Liver (tissue), 8 donors: ENCODE measurements at regions not wholly inside any gene's neighbourhood (a gene's known extent, or its start where the extent isn't known, plus 50 kb on each side); places are given as distances from the start of the nearest gene placed in this dataset.

Experiments used
- DNase-seq: peaks from one replicate; pipeline ENCODE4 v3.0.0-alpha.2; 2017; ENCODE audit warnings: low spot score
- H3K27ac ChIP-seq, 2 donors: one replicate each; pipeline ENCODE4 v1.7.0; 2013; ENCODE audit warnings: inconsistent platforms in 2 of 2, low read length in 2 of 2, control low read depth in 1 of 2, low read depth in 1 of 2, mild to moderate bottlenecking in 1 of 2
- H3K27me3 ChIP-seq, 4 donors: one replicate each; pipeline versions ENCODE4 v1.6.1 to v1.7.0; 2013; ENCODE audit warnings: low read length in 3 of 4, inconsistent platforms in 1 of 4, mild to moderate bottlenecking in 1 of 4, moderate library complexity in 1 of 4; ENCODE audit not compliant: control insufficient read depth in 4 of 4, insufficient read depth in 4 of 4
- H3K36me3 ChIP-seq, 4 donors: one replicate each; pipeline versions ENCODE4 v1.6.1 to v1.7.0; 2013; ENCODE audit warnings: low read length in 3 of 4, mild to moderate bottlenecking in 3 of 4, low read depth in 1 of 4, moderate library complexity in 1 of 4; ENCODE audit not compliant: control insufficient read depth in 4 of 4, insufficient read depth in 3 of 4
- H3K4me1 ChIP-seq, 4 donors: one replicate each; pipeline versions ENCODE4 v1.6.1 to v1.7.0; 2013; ENCODE audit warnings: low read length in 3 of 4, mild to moderate bottlenecking in 3 of 4, moderate library complexity in 1 of 4; ENCODE audit not compliant: control insufficient read depth in 4 of 4, insufficient read depth in 4 of 4
- H3K4me3 ChIP-seq, 3 donors: one replicate each; pipeline versions ENCODE4 v1.6.1 to v1.7.0; 2013; ENCODE audit warnings: low read length in 3 of 3, control low read depth in 1 of 3, low read depth in 1 of 3, mild to moderate bottlenecking in 1 of 3
- H3K9ac ChIP-seq, 2 donors: one replicate each; pipeline ENCODE4 v1.7.0; 2013; ENCODE audit warnings: low read length in 2 of 2, mild to moderate bottlenecking in 2 of 2, moderate library complexity in 2 of 2, control low read depth in 1 of 2, low read depth in 1 of 2
- H3K9me3 ChIP-seq, 4 donors: one replicate each; pipeline versions ENCODE4 v1.6.1 to v1.7.0; 2013; ENCODE audit warnings: low read length in 3 of 4; ENCODE audit not compliant: control insufficient read depth in 4 of 4
- ATF3 ChIP-seq: IDR thresholded peaks from 2 replicates; pipeline ENCODE4 v1.6.1; 2016; ENCODE audit warnings: antibody characterized with exemption
- CTCF ChIP-seq: fragments of 150-350 bp; IDR thresholded peaks from 2 replicates; pipeline ENCODE4 v1.5.1; 2017; ENCODE audit warnings: improper control_type of control experiment, low read depth, low read length; ENCODE audit not compliant: missing input control
- FOXA1 ChIP-seq: IDR thresholded peaks from 2 replicates; pipeline ENCODE4 v1.6.1; 2016; ENCODE audit warnings: antibody characterized with exemption
- GABPA ChIP-seq, 2 donors: IDR thresholded peaks in 1 of 2; conservative IDR thresholded peaks in 1 of 2; 2 replicates each; pipeline ENCODE4 v1.6.1; 2016; ENCODE audit warnings: antibody characterized with exemption in 2 of 2, mild to moderate bottlenecking in 1 of 2, moderate library complexity in 1 of 2
- HNF4A ChIP-seq, 2 donors: conservative IDR thresholded peaks; 2 replicates each; pipeline ENCODE4 v1.6.1; 2016; ENCODE audit warnings: antibody characterized with exemption in 2 of 2, mild to moderate bottlenecking in 2 of 2
- HNF4G ChIP-seq: IDR thresholded peaks from 2 replicates; pipeline ENCODE4 v1.6.1; 2016; ENCODE audit warnings: antibody characterized with exemption
- MAX ChIP-seq: IDR thresholded peaks from 2 replicates; pipeline ENCODE4 v1.6.1; 2016; ENCODE audit warnings: antibody characterized with exemption
- RAD21 ChIP-seq, 2 donors: IDR thresholded peaks; 2 replicates each; pipeline ENCODE4 v1.6.1; 2016; ENCODE audit warnings: antibody characterized with exemption in 2 of 2, mild to moderate bottlenecking in 2 of 2
- RXRA ChIP-seq, 2 donors: IDR thresholded peaks; 2 replicates each; pipeline ENCODE4 v1.6.1; 2017 to 2018; ENCODE audit warnings: antibody characterized with exemption in 2 of 2, mild to moderate bottlenecking in 1 of 2
- SP1 ChIP-seq: IDR thresholded peaks from 2 replicates; pipeline ENCODE4 v1.6.1; 2018; ENCODE audit warnings: antibody characterized with exemption, mild to moderate bottlenecking
- TAF1 ChIP-seq: conservative IDR thresholded peaks from 2 replicates; pipeline ENCODE4 v1.6.1; 2016; ENCODE audit warnings: antibody characterized with exemption, mild to moderate bottlenecking
- YY1 ChIP-seq: IDR thresholded peaks from 2 replicates; pipeline ENCODE4 v1.6.1; 2016; ENCODE audit warnings: antibody characterized with exemption, mild to moderate bottlenecking
- ZBTB33 ChIP-seq: IDR thresholded peaks from 2 replicates; pipeline ENCODE4 v1.6.1; 2016; ENCODE audit warnings: antibody characterized with exemption
- WGBS: extraction: QIAGEN DNeasy Blood & Tissue Kit; methylation state at CpG from one replicate; pipeline ENCODE4 v1.1.7; 2013; 5-methylcytosine and 5-hydroxymethylcytosine counted together
- donor health status: healthy.
- donor health status: healthy.
- donor health status: healthy.
- donor health status: healthy.
- donor health status: healthy.

- TF ChIP-seq HNF4G: no peak
Observed at GRCh38 chr22:47606426-47606825, 844.0 kb downstream of the TBC1D22A start (continued).

- Histone ChIP-seq H3K27me3 (peaks cover 0 to 5% (median 0%) of the 10 kb centered on the region in 4 donors), H3K9me3 (peaks cover 0 to 8% (median 4%) of the 10 kb centered on the region in 4 donors), H3K9ac (no peak overlapping the region), H3K27ac (no peak overlapping the region), H3K36me3 (no peaks in the 10 kb centered on the region), H3K4me1 (no peaks in the 10 kb centered on the region), H3K4me3 (no peak overlapping the region)
- DNase-seq: no peak
- TF ChIP-seq ZBTB33 (no peak), HNF4G (no peak), FOXA1 (no peak), HNF4A (conservative IDR thresholded peaks at IDR 0.05) (no peak), TAF1 (no peak), YY1 (no peak), CTCF (no peak), GABPA (IDR thresholded peaks at IDR 0.05 in 1 of 2, conservative IDR thresholded peaks at IDR 0.05 in 1 of 2) (no peak), RXRA (IDR thresholded peaks at IDR 0.05) (no peak)
- 65% methylated on average over 5 of the region's 5 CpGs for WGBS
Observed at GRCh38 chr22:47605886-47606285, 843.4 kb downstream of the TBC1D22A start.

GRCh38 chr22:47605441-47605840 lies 843.0 kb downstream of the TBC1D22A start:
- Histone ChIP-seq H3K9ac (no peak overlapping the region), H3K36me3 (no peaks in the 10 kb centered on the region), H3K4me1 (no peaks in the 10 kb centered on the region), H3K27ac (no peak overlapping the region), H3K9me3 (peaks cover 0 to 8% (median 4%) of the 10 kb centered on the region in 4 donors), H3K27me3 (peaks cover 0 to 5% (median 0%) of the 10 kb centered on the region in 4 donors), H3K4me3 (no peak overlapping the region)
- TF ChIP-seq ATF3: no peak
- 68% methylated on average over 15 of the region's 15 CpGs for WGBS
- DNase-seq: no peak

- no peak for TF ChIP-seq SP1
- no peak for TF ChIP-seq RAD21 (IDR thresholded peaks at IDR 0.05)
- TF ChIP-seq MAX: no peak
- no peak for TF ChIP-seq YY1
- TF ChIP-seq ZBTB33: no peak
- TF ChIP-seq CTCF: no peak
Observed at GRCh38 chr22:47604563-47604962, 842.1 kb downstream of the TBC1D22A start.

More at GRCh38 chr22:47604563-47604962, 842.1 kb downstream of the TBC1D22A start:
- H3K27ac ChIP-seq: no peak overlapping the region
- peaks cover 0 to under 1% (median 0%) of the 10 kb centered on the region in 4 donors for H3K9me3 ChIP-seq
- 63% methylated on average over 3 of the region's 3 CpGs for WGBS
- no peaks in the 10 kb centered on the region for H3K36me3 ChIP-seq
- no peak overlapping the region for H3K4me3 ChIP-seq
- no peaks in the 10 kb centered on the region for H3K4me1 ChIP-seq
- DNase-seq: no peak
- no peak overlapping the region for H3K9ac ChIP-seq
- H3K27me3 ChIP-seq: peaks cover 0 to 5% (median 0%) of the 10 kb centered on the region in 4 donors
